Lung (tissue), 11 donors: ENCODE measurements at regions not wholly inside any gene's neighbourhood (a gene's known extent, or its start where the extent isn't known, plus 50 kb on each side); places are given as distances from the start of the nearest gene placed in this dataset.
"Not testable (repeated sequence)": the region's sequence is repeated elsewhere in the genome, so short reads cannot be mapped to it uniquely, and the experiment has no call there.

Experiments
- ATAC-seq: fragments of 200-7000 bp; cut with Tn5 transposase; one replicate; pipeline ENCODE4 v1.9.1; 2020; ENCODE audit warnings: moderate number of reproducible peaks; ENCODE audit not compliant: insufficient read depth, low FRiP score
- DNase-seq, 3 donors: peaks; one replicate each; pipeline ENCODE4 v3.0.0-alpha.2; 2013 to 2017
- H3K27ac ChIP-seq, 2 donors: one replicate each; pipeline ENCODE4 v1.5.1; 2013; ENCODE audit warnings: mild to moderate bottlenecking in 2 of 2, moderate library complexity in 2 of 2, control low read depth in 1 of 2, inconsistent platforms in 1 of 2, low read depth in 1 of 2, low read length in 1 of 2
- H3K27me3 ChIP-seq, 3 donors: one replicate each; pipeline ENCODE4 v1.5.1; 2013; ENCODE audit warnings: low read length in 2 of 3; ENCODE audit not compliant: control insufficient read depth in 3 of 3, insufficient read depth in 3 of 3
- H3K36me3 ChIP-seq, 4 donors: one replicate each; pipeline ENCODE4 v1.5.1; 2013; ENCODE audit warnings: low read length in 4 of 4, mild to moderate bottlenecking in 1 of 4, moderate library complexity in 1 of 4; ENCODE audit not compliant: control insufficient read depth in 4 of 4, insufficient read depth in 4 of 4
- H3K4me1 ChIP-seq, 5 donors: one replicate each; pipeline ENCODE4 v1.5.1; 2013; ENCODE audit warnings: low read length in 5 of 5, mild to moderate bottlenecking in 2 of 5, moderate library complexity in 1 of 5; ENCODE audit not compliant: control insufficient read depth in 5 of 5, insufficient read depth in 5 of 5
- H3K4me3 ChIP-seq: one replicate; pipeline ENCODE4 v1.5.1; 2013; ENCODE audit warnings: mild to moderate bottlenecking, control low read depth, moderate library complexity
- H3K9ac ChIP-seq, 2 donors: one replicate each; pipeline ENCODE4 v1.5.1; 2013; ENCODE audit warnings: low read length in 2 of 2, control low read depth in 1 of 2; ENCODE audit not compliant: insufficient read depth in 1 of 2
- H3K9me3 ChIP-seq, 4 donors: one replicate each; pipeline ENCODE4 v1.5.1; 2013; ENCODE audit warnings: low read length in 3 of 4, mild to moderate bottlenecking in 1 of 4, moderate library complexity in 1 of 4; ENCODE audit not compliant: control insufficient read depth in 4 of 4, insufficient read depth in 3 of 4
- WGBS, 2 donors: extraction: QIAGEN DNeasy Blood & Tissue Kit; methylation state at CpG; one replicate each; pipeline ENCODE4 v1.1.7; 2013; 5-methylcytosine and 5-hydroxymethylcytosine counted together
- TF ChIP-seq, protein P1 (sequence below): IDR thresholded peaks from 2 replicates; pipeline ENCODE4 v1.5.1; 2012; ENCODE audit warnings: mild to moderate bottlenecking; ENCODE audit errors: control extremely low read depth, extremely low read depth
- donor health status: control.
- donor health status: control.
- donor health status: Bipolar disorder and iron deficiency.
- donor health status: healthy.
- donor health status: DM: yes; HTN: yes; CAD: no.

DNA sequence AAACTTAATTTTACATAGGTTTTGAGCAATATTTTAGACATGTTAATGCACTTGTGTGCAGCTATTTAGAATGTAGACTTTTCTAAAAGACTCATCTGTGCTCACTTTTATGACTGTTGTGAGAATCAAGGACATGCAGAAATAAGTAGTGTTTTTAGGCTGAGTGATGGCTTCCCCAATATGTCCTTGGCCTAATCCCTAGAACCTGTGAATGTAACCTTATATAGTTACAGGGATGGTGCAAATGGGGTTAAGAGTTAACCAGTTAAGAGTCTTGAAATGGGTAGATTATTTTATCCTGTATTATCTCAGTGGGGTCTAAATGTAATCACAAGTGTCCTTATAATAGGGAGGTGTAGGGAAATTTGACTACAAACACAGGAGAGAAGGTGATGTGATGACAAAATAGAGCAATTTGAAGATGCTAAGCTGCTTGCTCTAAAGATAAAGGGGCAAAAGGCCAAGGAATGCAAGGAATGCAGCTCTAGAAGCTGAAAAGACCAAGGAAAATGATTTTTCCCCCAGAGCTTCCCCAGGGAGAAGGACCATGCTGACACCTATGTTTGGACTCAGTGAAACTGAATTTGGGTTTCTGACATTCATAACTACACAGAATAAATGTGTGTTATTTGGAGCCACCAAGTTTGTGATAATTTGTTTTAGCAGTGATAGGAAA is 298.0 kb upstream of the PAPPA start:
- TF ChIP-seq, protein P1, sequence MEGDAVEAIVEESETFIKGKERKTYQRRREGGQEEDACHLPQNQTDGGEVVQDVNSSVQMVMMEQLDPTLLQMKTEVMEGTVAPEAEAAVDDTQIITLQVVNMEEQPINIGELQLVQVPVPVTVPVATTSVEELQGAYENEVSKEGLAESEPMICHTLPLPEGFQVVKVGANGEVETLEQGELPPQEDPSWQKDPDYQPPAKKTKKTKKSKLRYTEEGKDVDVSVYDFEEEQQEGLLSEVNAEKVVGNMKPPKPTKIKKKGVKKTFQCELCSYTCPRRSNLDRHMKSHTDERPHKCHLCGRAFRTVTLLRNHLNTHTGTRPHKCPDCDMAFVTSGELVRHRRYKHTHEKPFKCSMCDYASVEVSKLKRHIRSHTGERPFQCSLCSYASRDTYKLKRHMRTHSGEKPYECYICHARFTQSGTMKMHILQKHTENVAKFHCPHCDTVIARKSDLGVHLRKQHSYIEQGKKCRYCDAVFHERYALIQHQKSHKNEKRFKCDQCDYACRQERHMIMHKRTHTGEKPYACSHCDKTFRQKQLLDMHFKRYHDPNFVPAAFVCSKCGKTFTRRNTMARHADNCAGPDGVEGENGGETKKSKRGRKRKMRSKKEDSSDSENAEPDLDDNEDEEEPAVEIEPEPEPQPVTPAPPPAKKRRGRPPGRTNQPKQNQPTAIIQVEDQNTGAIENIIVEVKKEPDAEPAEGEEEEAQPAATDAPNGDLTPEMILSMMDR = no peak
- ATAC-seq (no peak), DNase-seq (no peak)
- peaks cover 0 to 4% (median 0%) of the 10 kb centered on the region in 5 donors for H3K4me1 ChIP-seq
- H3K27me3 ChIP-seq = no peaks in the 10 kb centered on the region
- no peak overlapping the region for H3K9ac ChIP-seq
- no peak overlapping the region for H3K4me3 ChIP-seq
- H3K27ac ChIP-seq = no peak overlapping the region
- no peaks in the 10 kb centered on the region for H3K36me3 ChIP-seq
- no peaks in the 10 kb centered on the region for H3K9me3 ChIP-seq

DNA sequence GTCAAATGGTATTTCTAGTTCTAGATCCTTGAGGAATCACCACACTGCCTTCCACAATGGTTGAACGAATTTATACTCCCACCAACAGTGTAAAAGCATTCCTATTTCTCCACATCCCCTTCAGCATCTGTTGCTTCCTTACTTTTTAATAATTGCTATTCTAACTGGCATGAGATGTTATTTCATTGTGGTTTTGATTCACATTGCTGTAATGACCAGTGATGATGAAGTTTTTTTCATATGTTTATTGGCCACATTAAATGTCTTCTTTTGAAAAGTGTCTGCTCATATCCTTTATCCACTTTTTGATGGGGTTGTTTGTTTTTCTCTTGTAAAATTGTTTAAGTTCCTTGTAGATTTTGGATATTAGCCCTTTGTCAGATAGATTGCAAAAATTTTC is 295.2 kb upstream of the PAPPA start:
- not testable (repeated sequence) for H3K9me3 ChIP-seq, H3K4me1 ChIP-seq, H3K9ac ChIP-seq, H3K36me3 ChIP-seq, ATAC-seq, H3K27me3 ChIP-seq, H3K4me3 ChIP-seq, DNase-seq, H3K27ac ChIP-seq
- WGBS, 2 donors = 40 to 86% methylated on average over 1 of the region's 1 CpG

DNA sequence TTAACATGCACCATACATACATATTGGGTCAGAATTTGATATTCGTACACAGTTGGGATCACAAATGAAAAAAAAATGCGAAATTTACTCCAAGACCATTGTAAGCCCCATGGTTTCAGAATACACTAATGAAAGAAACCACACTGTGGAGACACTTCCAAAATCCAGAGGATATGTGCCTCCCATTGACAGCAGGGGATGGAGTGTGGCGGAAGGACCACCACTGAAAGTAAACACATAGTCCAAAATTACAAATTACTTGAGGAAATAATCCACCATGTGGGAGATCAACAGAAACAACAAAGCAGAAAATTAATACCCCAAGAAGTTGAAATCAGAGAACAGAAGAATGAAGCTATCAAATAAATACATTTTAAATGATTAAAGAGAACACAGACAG is 291.6 kb upstream of the PAPPA start:
- Histone ChIP-seq H3K9me3 (no peaks in the 10 kb centered on the region), H3K27ac (no peak overlapping the region), H3K36me3 (no peaks in the 10 kb centered on the region), H3K4me1 (no peaks in the 10 kb centered on the region), H3K9ac (no peak overlapping the region), H3K27me3 (no peaks in the 10 kb centered on the region), H3K4me3 (no peak overlapping the region)
- DNase-seq (no peak), ATAC-seq (no peak)
- 83 to 86% methylated on average over 3 of the region's 3 CpGs for WGBS, 2 donors
- TF ChIP-seq, protein P1 = no peak

DNA sequence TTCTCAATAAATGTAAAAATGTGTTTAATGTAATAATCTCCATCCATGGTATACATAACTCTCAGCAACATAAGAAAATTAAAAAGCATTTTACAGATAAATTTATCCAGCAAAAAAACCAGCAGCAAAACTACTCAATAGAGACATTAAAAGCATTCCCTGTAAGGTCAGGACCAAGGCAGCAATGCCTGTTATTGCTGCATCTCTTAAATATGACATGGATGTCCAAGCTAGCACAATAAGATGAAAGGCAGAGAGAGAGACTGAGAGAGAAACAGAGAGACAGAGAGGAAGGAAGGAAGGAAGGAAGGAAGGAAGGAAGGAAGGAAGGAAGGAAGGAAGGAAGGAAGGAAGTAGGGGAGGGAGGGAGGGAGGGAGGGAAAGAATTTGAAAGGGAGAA is 289.0 kb upstream of the PAPPA start:
- ATAC-seq (no peak), DNase-seq (no peak)
- no peaks in the 10 kb centered on the region for H3K4me1 ChIP-seq
- H3K9ac ChIP-seq = no peak overlapping the region
- H3K27ac ChIP-seq = no peak overlapping the region
- peaks cover 0 to 3% (median 0%) of the 10 kb centered on the region in 3 donors for H3K27me3 ChIP-seq
- H3K36me3 ChIP-seq = no peaks in the 10 kb centered on the region
- H3K9me3 ChIP-seq = no peaks in the 10 kb centered on the region
- no peak overlapping the region for H3K4me3 ChIP-seq
- TF ChIP-seq, protein P1 = no peak
